ENCODE measurements at regions not wholly inside any gene's neighbourhood (a gene's known extent, or its start where the extent isn't known, plus 50 kb on each side); places are given as distances from the start of the nearest gene placed in this dataset.

GRCh38 chr15:97745481-97746071, 214.9 kb upstream of the ARRDC4 start:
- H3K27ac ChIP-seq: no peak overlapping the region
- peak; percentile 90 for TF ChIP-seq CTCF (conservative IDR thresholded peaks at IDR 0.05)

- no peak for TF ChIP-seq CTCF (conservative IDR thresholded peaks at IDR 0.05)
- H3K27ac ChIP-seq: no peak overlapping the region
These were observed 213.2 kb upstream of the ARRDC4 start for GRCh38 chr15:97747342-97747741.

GRCh38 chr15:97748576-97748975, 211.9 kb upstream of the ARRDC4 start:
- H3K27ac ChIP-seq: no peak overlapping the region
- TF ChIP-seq CTCF (conservative IDR thresholded peaks at IDR 0.05): no peak

GRCh38 chr15:97750060-97750459, 210.4 kb upstream of the ARRDC4 start:
- TF ChIP-seq CTCF (conservative IDR thresholded peaks at IDR 0.05): no peak
- no peak overlapping the region for H3K27ac ChIP-seq

- H3K27ac ChIP-seq: no peak overlapping the region
- no peak for TF ChIP-seq CTCF (conservative IDR thresholded peaks at IDR 0.05)
These were observed 204.8 kb upstream of the ARRDC4 start for GRCh38 chr15:97755726-97756125.

- no peak for TF ChIP-seq CTCF (conservative IDR thresholded peaks at IDR 0.05)
- H3K27ac ChIP-seq: no peak overlapping the region
These were observed 201.1 kb upstream of the ARRDC4 start for GRCh38 chr15:97759363-97759762.

- TF ChIP-seq CTCF (conservative IDR thresholded peaks at IDR 0.05): no peak
- no peak overlapping the region for H3K27ac ChIP-seq
These were observed 199.4 kb upstream of the ARRDC4 start for GRCh38 chr15:97761110-97761509.
